Kidney epithelial cell (primary cell): ENCODE measurements at regions not wholly inside any gene's neighbourhood (a gene's known extent, or its start where the extent isn't known, plus 50 kb on each side); places are given as distances from the start of the nearest gene placed in this dataset.

ENCODE experiments used
- DNase-seq: peaks from one replicate; pipeline ENCODE4 v3.0.0-alpha.2; 2010; ENCODE audit warnings: low read depth
- H3K27me3 ChIP-seq: 2 replicates; pipeline ENCODE4 v1.6.0; 2011; ENCODE audit warnings: low read length; ENCODE audit not compliant: control insufficient read depth, insufficient read depth
- H3K36me3 ChIP-seq: 2 replicates; pipeline ENCODE4 v1.5.1; 2011; ENCODE audit warnings: low read length; ENCODE audit not compliant: control insufficient read depth, insufficient read depth
- H3K4me3 ChIP-seq: 2 replicates; pipeline ENCODE4 v1.5.1; 2011; ENCODE audit warnings: low read depth, mild to moderate bottlenecking, control low read depth, low read length
- TF ChIP-seq, protein P1 (sequence below): IDR thresholded peaks from 2 replicates; pipeline ENCODE4 v1.5.1; 2011; ENCODE audit warnings: mild to moderate bottlenecking, moderate library complexity, low read length, control low read depth, inconsistent platforms; ENCODE audit not compliant: insufficient read depth, poor library complexity, severe bottlenecking

DNA sequence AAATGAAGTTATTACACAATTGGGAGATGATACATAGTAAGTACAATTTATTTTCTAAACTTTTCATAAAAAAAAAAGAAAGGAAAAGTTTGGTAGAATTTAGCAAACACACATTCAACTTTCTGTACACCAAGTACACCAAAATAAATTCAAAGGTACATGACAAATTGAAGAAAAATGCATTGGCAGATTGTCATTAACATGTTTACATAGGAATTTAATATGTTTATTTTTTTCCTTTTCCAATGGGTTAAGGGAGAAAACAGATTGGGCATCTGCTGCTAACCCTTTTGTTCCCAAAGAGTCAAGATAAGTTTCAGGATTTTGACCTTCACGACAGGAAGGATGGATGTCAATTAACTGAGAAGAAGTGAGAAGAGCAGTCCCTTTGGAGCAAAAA is 620.4 kb downstream of the XIRP2 start:
- H3K27me3 ChIP-seq: no peaks in the 10 kb centered on the region
- no peak overlapping the region for H3K4me3 ChIP-seq
- DNase-seq: no peak
- TF ChIP-seq, protein P1, sequence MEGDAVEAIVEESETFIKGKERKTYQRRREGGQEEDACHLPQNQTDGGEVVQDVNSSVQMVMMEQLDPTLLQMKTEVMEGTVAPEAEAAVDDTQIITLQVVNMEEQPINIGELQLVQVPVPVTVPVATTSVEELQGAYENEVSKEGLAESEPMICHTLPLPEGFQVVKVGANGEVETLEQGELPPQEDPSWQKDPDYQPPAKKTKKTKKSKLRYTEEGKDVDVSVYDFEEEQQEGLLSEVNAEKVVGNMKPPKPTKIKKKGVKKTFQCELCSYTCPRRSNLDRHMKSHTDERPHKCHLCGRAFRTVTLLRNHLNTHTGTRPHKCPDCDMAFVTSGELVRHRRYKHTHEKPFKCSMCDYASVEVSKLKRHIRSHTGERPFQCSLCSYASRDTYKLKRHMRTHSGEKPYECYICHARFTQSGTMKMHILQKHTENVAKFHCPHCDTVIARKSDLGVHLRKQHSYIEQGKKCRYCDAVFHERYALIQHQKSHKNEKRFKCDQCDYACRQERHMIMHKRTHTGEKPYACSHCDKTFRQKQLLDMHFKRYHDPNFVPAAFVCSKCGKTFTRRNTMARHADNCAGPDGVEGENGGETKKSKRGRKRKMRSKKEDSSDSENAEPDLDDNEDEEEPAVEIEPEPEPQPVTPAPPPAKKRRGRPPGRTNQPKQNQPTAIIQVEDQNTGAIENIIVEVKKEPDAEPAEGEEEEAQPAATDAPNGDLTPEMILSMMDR: no peak
- H3K36me3 ChIP-seq: no peaks in the 10 kb centered on the region

GRCh38 chr2:167506395-167506794 is 618.1 kb downstream of the XIRP2 start:
- Histone ChIP-seq H3K27me3 (no peaks in the 10 kb centered on the region), H3K4me3 (no peak overlapping the region), H3K36me3 (no peaks in the 10 kb centered on the region)
- TF ChIP-seq, protein P1: no peak
- DNase-seq: no peak

- no peaks in the 10 kb centered on the region for H3K27me3 ChIP-seq
- no peak for DNase-seq
- no peak overlapping the region for H3K4me3 ChIP-seq
- no peaks in the 10 kb centered on the region for H3K36me3 ChIP-seq
- TF ChIP-seq, protein P1: no peak
These were observed 616.4 kb downstream of the XIRP2 start for GRCh38 chr2:167504695-167505094.

DNA sequence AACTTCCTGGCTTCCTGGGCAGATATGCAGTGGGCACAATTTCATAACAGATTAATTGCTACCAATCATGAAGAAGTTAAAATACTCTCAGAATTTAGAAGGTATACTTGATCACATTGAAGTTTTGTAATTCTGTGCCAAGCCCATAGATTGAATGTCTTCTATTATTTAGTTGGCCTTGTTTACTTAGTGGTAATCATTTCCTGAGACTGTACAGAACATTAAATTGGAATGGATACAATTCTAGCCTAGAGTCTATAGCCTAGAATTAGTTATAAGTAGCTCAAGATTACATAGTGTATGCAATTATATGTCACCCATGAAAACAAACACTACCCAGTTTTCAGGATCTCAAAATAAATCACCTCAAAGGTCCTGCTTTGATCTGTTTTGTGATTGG is 615.8 kb downstream of the XIRP2 start:
- H3K27me3 ChIP-seq: no peaks in the 10 kb centered on the region
- TF ChIP-seq, protein P1: no peak
- no peak for DNase-seq
- H3K36me3 ChIP-seq: no peaks in the 10 kb centered on the region
- no peak overlapping the region for H3K4me3 ChIP-seq

- Histone ChIP-seq H3K4me3 (no peak overlapping the region), H3K27me3 (no peaks in the 10 kb centered on the region), H3K36me3 (no peaks in the 10 kb centered on the region)
- no peak for DNase-seq
- TF ChIP-seq, protein P1: no peak
These were observed 613.3 kb downstream of the XIRP2 start for GRCh38 chr2:167501618-167502017.

GRCh38 chr2:167493862-167494261 is 605.6 kb downstream of the XIRP2 start:
- no peak for DNase-seq
- TF ChIP-seq, protein P1: no peak
- no peaks in the 10 kb centered on the region for H3K36me3 ChIP-seq

More at GRCh38 chr2:167493862-167494261, 605.6 kb downstream of the XIRP2 start:
- Histone ChIP-seq H3K27me3 (no peaks in the 10 kb centered on the region), H3K4me3 (no peak overlapping the region)
